ENCODE measurements at regions not wholly inside any gene's neighbourhood (a gene's known extent, or its start where the extent isn't known, plus 50 kb on each side); places are given as distances from the start of the nearest gene placed in this dataset.
"Not testable (repeated sequence)": the region's sequence is repeated elsewhere in the genome, so short reads cannot be mapped to it uniquely, and the experiment has no call there.

GRCh38 chr12:9378430-9378835 lies 170.2 kb upstream of the PZP start:
- no peak for DNase-seq (ENCODE audit: low read depth in 2 of 2, low spot score in 1 of 2)

- DNase-seq (ENCODE audit: low read depth in 2 of 2, low spot score in 1 of 2), result no peak
Measured at GRCh38 chr12:9372202-9372601, 164.0 kb upstream of the PZP start.

DNA sequence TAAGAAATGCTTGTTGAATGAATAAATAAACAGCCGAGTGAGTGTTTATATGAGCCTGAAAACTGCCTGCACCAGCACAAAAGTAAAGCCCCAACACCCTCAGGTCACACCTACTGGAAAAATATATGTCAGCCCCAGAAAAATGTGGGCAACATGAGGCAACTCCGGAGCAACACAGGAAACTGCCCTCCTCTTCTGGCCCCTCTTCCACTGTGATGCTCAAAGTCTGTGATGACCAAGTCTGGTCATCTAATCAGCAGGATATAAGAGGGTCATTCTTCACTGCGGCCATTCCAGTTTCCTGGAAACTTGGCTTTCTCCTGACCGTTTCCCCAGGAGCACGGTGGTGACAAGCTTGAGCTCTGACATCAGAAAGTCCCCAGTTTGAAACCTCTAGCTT lies 159.6 kb upstream of the PZP start:
- DNase-seq (ENCODE audit: low read depth in 2 of 2, low spot score in 1 of 2), result no peak

GRCh38 chr12:9367201-9367600 lies 159.0 kb upstream of the PZP start:
- DNase-seq (ENCODE audit: low read depth in 2 of 2, low spot score in 1 of 2), result no peak

GRCh38 chr12:9365296-9365695 lies 157.1 kb upstream of the PZP start:
- DNase-seq (ENCODE audit: low read depth in 2 of 2, low spot score in 1 of 2), result no peak

GRCh38 chr12:9364224-9365176 lies 156.3 kb upstream of the PZP start:
- DNase-seq (ENCODE audit: low read depth in 2 of 2, low spot score in 1 of 2), result no peak

DNA sequence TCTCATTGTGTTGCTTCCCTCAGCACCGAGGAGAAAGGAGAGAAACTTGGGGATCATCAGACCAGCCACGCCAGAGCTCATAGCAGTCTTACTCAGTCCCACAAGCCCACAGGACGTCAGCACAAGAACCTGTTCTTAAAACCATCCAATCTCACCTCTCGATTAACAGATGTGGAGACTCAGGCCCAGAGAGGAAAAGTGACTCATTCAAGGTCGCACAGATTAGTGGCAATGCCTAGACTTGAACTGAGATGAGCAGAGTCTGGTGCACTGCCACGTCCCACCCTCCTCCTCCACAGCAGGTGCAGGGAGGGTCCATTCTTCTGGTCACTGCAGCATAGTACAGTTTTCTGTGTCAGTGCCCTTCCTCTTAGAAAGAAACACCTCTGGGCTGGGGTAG lies 154.9 kb upstream of the PZP start:
- no peak for DNase-seq (ENCODE audit: low read depth in 2 of 2, low spot score in 1 of 2)

- no peak for DNase-seq (ENCODE audit: low read depth in 2 of 2, low spot score in 1 of 2)
Measured at GRCh38 chr12:9361879-9362326, 153.7 kb upstream of the PZP start.

GRCh38 chr12:9354009-9354754 lies 146.0 kb upstream of the PZP start:
- not testable (repeated sequence) for DNase-seq (ENCODE audit: low read depth in 2 of 2, low spot score in 1 of 2)

DNA sequence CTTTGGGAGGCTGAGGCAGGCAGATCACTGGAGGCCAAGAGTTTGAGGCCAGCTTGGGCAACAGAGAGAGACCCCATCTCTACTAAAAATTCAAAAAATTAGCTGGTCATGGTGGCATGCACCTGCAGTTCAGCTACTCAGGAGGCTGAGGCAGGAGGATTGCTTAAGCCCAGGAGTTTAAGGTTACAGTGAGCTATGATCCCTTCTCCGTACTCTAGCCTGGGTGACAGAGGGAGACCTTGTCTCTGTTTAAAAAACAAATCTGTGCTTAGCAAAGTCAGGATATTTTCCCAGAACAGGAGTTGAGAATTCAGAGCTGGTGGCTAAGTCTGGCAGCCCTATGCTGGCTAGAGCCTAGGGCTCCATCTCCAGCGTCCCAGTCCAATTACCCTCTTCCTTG lies 142.9 kb upstream of the PZP start:
- no peak for DNase-seq (ENCODE audit: low read depth in 2 of 2, low spot score in 1 of 2)

- DNase-seq (ENCODE audit: low read depth in 2 of 2, low spot score in 1 of 2), result no peak
Measured at GRCh38 chr12:9349888-9350885, 142.0 kb upstream of the PZP start.

DNA sequence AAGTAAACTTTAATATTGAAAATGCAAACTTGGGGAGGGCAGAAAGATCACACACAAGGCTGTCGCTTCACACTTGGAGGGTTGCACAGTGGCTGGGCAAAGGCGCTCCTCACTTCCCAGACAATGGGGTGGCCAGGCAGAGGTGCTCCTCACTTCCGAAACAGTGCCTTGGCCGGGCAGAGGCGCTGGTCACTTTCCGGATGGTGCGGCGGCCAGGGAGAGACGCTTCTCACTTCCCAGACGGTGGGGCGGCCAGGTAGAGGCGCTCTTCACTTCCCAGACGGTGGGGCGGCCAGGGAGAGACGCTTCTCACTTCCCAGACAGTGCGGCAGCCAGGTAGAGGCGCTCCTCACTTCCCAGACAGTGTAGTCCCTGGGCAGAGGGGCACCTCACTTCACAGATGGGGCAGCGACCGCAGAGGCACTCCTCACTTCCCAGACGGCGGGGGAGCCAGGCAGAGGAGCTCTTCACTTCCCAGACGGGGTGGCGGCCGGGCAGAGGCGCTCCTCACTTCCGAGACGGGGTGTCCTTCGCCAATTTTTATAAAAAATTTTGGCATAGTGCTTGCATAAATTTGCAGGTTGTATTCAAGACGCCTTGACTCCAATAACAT lies 140.8 kb upstream of the PZP start:
- DNase-seq (ENCODE audit: low read depth in 2 of 2, low spot score in 1 of 2), result no peak

DNA sequence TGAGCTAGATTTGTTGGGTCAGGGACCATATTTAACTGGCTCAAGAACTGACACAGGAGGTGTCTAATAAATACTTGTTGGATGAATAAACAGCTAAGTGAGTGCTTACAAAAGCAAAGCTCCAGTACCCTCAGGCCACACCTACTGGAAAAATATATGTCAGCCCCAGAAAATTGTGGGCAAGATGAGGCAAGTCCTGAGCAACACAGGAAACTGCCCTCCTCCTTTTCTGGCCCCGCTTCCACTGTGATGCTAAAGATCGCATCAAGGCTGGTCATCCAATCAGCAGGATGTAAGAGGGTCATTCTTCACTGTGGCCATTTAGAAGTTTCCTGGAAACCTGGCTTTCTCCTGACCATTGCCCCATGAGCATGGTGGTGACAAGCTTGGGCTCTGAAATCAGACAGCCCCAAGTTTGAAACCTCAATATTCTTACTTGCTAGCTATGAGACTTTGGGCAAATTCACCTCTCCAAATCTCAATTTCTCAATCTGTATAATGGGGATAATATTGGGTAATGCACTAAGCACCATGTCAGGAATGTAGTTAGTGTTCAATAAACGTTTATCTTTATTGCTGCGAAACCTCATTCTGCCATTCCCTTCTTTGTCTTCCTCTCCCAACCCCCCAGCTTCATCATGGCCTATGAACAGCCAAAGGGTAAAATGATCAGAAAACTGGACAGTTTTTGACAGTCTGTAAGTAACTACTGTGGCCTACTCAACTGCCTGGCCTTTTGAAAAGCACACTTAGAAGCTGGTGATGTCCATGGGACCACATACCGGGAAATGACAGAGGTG lies 139.3 kb upstream of the PZP start:
- no peak for DNase-seq (ENCODE audit: low read depth in 2 of 2, low spot score in 1 of 2)

DNA sequence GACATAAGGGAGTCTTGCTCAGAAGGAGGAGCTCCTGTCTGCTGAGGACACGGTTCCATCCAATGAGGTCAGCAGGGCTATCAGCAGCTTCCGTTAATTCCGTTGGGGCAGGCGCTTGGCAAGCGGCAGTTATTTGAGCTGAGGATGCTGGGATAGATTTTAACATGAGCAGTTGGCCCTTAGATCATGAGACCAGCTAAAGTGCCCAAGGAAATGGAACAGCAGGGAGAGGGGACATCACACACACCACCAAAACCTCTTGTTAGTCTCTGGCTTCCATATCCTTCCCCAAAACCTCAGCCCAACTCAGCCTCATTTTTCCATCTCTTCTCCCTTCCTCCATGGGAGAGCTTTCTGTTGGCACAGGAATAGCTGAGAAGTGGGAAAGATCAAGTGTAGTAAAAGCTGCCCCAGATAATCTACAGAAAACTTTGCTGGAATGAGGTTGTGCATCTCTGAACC lies 138.7 kb upstream of the PZP start:
- no peak for DNase-seq (ENCODE audit: low read depth in 2 of 2, low spot score in 1 of 2)

GRCh38 chr12:9345171-9345570 lies 137.0 kb upstream of the PZP start:
- DNase-seq (ENCODE audit: low read depth in 2 of 2, low spot score in 1 of 2), result no peak

GRCh38 chr12:9344541-9344940 lies 136.3 kb upstream of the PZP start:
- no peak for DNase-seq (ENCODE audit: low read depth in 2 of 2, low spot score in 1 of 2)

DNA sequence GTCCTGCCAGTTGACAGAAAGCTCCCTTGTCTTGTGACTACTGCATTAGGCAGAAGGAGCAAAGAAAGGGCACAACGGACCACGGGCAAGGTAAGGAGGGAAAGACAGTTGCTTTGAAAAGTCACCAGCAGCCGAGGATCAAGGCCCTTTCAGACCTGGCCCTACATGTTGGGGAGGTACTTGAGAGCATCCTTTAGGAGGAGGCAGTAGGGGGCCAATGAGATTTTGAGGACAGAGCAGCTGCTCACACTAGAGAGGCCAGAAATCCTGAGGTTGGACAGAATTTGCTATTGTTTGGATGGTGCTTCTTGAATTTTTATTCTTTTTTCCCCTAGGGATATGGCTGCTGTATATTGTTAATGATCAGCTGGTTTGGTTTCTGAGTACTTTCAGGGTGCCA lies 135.5 kb upstream of the PZP start:
- DNase-seq (ENCODE audit: low read depth in 2 of 2, low spot score in 1 of 2), result no peak

- DNase-seq (ENCODE audit: low read depth in 2 of 2, low spot score in 1 of 2), result no peak
Measured at GRCh38 chr12:9342614-9343353, 134.6 kb upstream of the PZP start.

GRCh38 chr12:9341260-9341585 lies 133.0 kb upstream of the PZP start:
- DNase-seq (ENCODE audit: low read depth in 2 of 2, low spot score in 1 of 2), result no peak
